Upper lobe of left lung (tissue), 4 donors: ENCODE measurements at regions not wholly inside any gene's neighbourhood (a gene's known extent, or its start where the extent isn't known, plus 50 kb on each side); places are given as distances from the start of the nearest gene placed in this dataset.

ENCODE experiments used
- POLR2A ChIP-seq, 4 donors: fragments of 450-650 bp; IDR thresholded peaks; one replicate each; pipeline ENCODE4 v1.5.1; 2016 to 2017; ENCODE audit warnings: antibody characterized with exemption in 4 of 4, mild to moderate bottlenecking in 2 of 4
- TF ChIP-seq, protein P1 (sequence below), 6 experiments: fragments of 450-650 bp in 4 of 6; fragments of 200-600 bp in 2 of 6; sonication (generic) in 2 of 6; IDR thresholded peaks; one replicate each; pipeline ENCODE4 v1.5.1; 2016 to 2019; ENCODE audit warnings: antibody characterized with exemption in 6 of 6

GRCh38 chr12:124191024-124191359, 103.9 kb upstream of the RFLNA start:
- TF ChIP-seq, protein P1, sequence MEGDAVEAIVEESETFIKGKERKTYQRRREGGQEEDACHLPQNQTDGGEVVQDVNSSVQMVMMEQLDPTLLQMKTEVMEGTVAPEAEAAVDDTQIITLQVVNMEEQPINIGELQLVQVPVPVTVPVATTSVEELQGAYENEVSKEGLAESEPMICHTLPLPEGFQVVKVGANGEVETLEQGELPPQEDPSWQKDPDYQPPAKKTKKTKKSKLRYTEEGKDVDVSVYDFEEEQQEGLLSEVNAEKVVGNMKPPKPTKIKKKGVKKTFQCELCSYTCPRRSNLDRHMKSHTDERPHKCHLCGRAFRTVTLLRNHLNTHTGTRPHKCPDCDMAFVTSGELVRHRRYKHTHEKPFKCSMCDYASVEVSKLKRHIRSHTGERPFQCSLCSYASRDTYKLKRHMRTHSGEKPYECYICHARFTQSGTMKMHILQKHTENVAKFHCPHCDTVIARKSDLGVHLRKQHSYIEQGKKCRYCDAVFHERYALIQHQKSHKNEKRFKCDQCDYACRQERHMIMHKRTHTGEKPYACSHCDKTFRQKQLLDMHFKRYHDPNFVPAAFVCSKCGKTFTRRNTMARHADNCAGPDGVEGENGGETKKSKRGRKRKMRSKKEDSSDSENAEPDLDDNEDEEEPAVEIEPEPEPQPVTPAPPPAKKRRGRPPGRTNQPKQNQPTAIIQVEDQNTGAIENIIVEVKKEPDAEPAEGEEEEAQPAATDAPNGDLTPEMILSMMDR (IDR thresholded peaks at IDR 0.05) = no peak
- no peak for TF ChIP-seq POLR2A (IDR thresholded peaks at IDR 0.05)
